CD4-positive, alpha-beta T cell (primary cell): ENCODE measurements at regions not wholly inside any gene's neighbourhood (a gene's known extent, or its start where the extent isn't known, plus 50 kb on each side); places are given as distances from the start of the nearest gene placed in this dataset.

Experiments
- ATAC-seq: fragments of 200-7000 bp; cut with Tn5 transposase; one replicate; pipeline ENCODE4 v1.10.0; 2022; ENCODE audit warnings: mild to moderate bottlenecking; ENCODE audit not compliant: poor library complexity
- CTCF ChIA-PET: fragments of 350-600 bp; sonication (Branson Sonifier 250); formaldehyde crosslinking; loops from one replicate; lab custom pipeline; 2021; ENCODE audit warnings: antibody characterized with exemption, inconsistent platforms; lab: Charles Lee
- POLR2A ChIA-PET: fragments of 350-600 bp; sonication (Branson Sonifier 250); formaldehyde crosslinking; loops from one replicate; lab custom pipeline; 2021; ENCODE audit warnings: antibody characterized with exemption, inconsistent platforms; lab: Charles Lee
- DNase-seq, 14 experiments: peaks; one replicate each; pipeline ENCODE4 v3.0.0-alpha.2; 2013 to 2020; ENCODE audit warnings: mixed read lengths in 2 of 14
- H3K27ac ChIP-seq, 2 donors: one replicate each; pipeline versions ENCODE4 v1.5.1 to v1.7.0; 2013; ENCODE audit warnings: low read length in 2 of 2, low read depth in 1 of 2, mild to moderate bottlenecking in 1 of 2
- H3K27me3 ChIP-seq, 2 experiments: 1 replicate in 1 of 2; 2 replicates in 1 of 2; pipeline versions ENCODE4 v1.6.1 to v1.7.0; 2013; ENCODE audit warnings: low read length in 2 of 2, control low read depth in 1 of 2, mild to moderate bottlenecking in 1 of 2, moderate library complexity in 1 of 2; ENCODE audit not compliant: insufficient read depth in 2 of 2, control insufficient read depth in 1 of 2
- H3K36me3 ChIP-seq: one replicate; pipeline ENCODE4 v1.6.1; 2013; ENCODE audit warnings: low read length, control low read depth; ENCODE audit not compliant: insufficient read depth
- H3K4me1 ChIP-seq: one replicate; pipeline ENCODE4 v1.6.1; 2013; ENCODE audit warnings: low read length, control low read depth; ENCODE audit not compliant: insufficient read depth
- H3K4me3 ChIP-seq: one replicate; pipeline ENCODE4 v1.5.1; 2013; ENCODE audit warnings: mild to moderate bottlenecking, low read length, moderate library complexity
- H3K9me3 ChIP-seq, 2 experiments: 1 replicate in 1 of 2; 2 replicates in 1 of 2; pipeline versions ENCODE4 v1.6.1 to v1.7.0; 2013; ENCODE audit warnings: low read length in 2 of 2, mild to moderate bottlenecking in 2 of 2, control low read depth in 1 of 2, moderate library complexity in 1 of 2; ENCODE audit not compliant: control insufficient read depth in 1 of 2, insufficient read depth in 1 of 2
- H3K27ac Mint-ChIP-seq: one replicate; pipeline ENCODE4 v1.8.0; 2020; ENCODE audit warnings: mixed read lengths
- H3K27me3 Mint-ChIP-seq: one replicate; pipeline ENCODE4 v1.8.0; 2021; ENCODE audit warnings: mixed read lengths
- H3K36me3 Mint-ChIP-seq: one replicate; pipeline ENCODE4 v1.8.0; 2021; ENCODE audit warnings: low read depth, mixed read lengths
- H3K4me1 Mint-ChIP-seq: one replicate; pipeline ENCODE4 v1.8.0; 2021; ENCODE audit warnings: low read depth, mixed read lengths
- H3K4me3 Mint-ChIP-seq: one replicate; pipeline ENCODE4 v1.8.0; 2020; ENCODE audit warnings: mild to moderate bottlenecking, mixed read lengths
- H3K9me3 Mint-ChIP-seq: one replicate; pipeline ENCODE4 v1.8.0; 2020; ENCODE audit warnings: mixed read lengths
- CTCF ChIP-seq: fragments of 200-600 bp; IDR thresholded peaks from one replicate; pipeline ENCODE4 v1.8.0; 2022; ENCODE audit warnings: antibody characterized with exemption, mild to moderate bottlenecking
- intact Hi-C, 2 experiments: fragments of 100-400 bp; cut with DNase I in 1 of 2; cut with micrococcal nuclease in 1 of 2; formaldehyde crosslinking; loops; one replicate each; pipeline versions ENCODE4 v1.15.1 to v1.9.0; 2023 to 2025; cut with DNase I, micrococcal nuclease

- TF ChIP-seq CTCF = no peak
- intact Hi-C loops = no loop called here
- no peaks in the 10 kb centered on the region for H3K4me1 Mint-ChIP-seq
Measured at GRCh38 chr16:79388396-79388795, 212.1 kb downstream of the MAF start.

GRCh38 chr16:79386299-79386698, 214.2 kb downstream of the MAF start:
- Mint-ChIP-seq H3K36me3 (no peaks in the 10 kb centered on the region), H3K27ac (no peak overlapping the region), H3K4me3 (no peak overlapping the region), H3K27me3 (no peaks in the 10 kb centered on the region), H3K9me3 (no peaks in the 10 kb centered on the region), H3K4me1 (peaks cover 11% of the 10 kb centered on the region)
- Histone ChIP-seq H3K27ac (no peak overlapping the region), H3K36me3 (no peaks in the 10 kb centered on the region), H3K27me3 (no peaks in the 10 kb centered on the region), H3K9me3 (no peaks in the 10 kb centered on the region), H3K4me1 (peaks cover 14% of the 10 kb centered on the region), H3K4me3 (no peak overlapping the region)
- POLR2A ChIA-PET = no interaction called here
- CTCF ChIA-PET = no interaction called here
- intact Hi-C loops = no loop called here
- no peak for DNase-seq
- no peak for ATAC-seq
- no peak for TF ChIP-seq CTCF

More at GRCh38 chr16:79388396-79388795, 212.1 kb downstream of the MAF start:
- CTCF ChIA-PET = no interaction called here
- Histone ChIP-seq H3K27me3 (no peaks in the 10 kb centered on the region), H3K4me1 (peaks cover 8% of the 10 kb centered on the region), H3K9me3 (no peaks in the 10 kb centered on the region), H3K27ac (no peak overlapping the region), H3K4me3 (no peak overlapping the region), H3K36me3 (no peaks in the 10 kb centered on the region)
- DNase-seq (no peak), ATAC-seq (no peak)
- Mint-ChIP-seq H3K9me3 (no peaks in the 10 kb centered on the region), H3K27ac (no peak overlapping the region), H3K4me3 (no peak overlapping the region), H3K36me3 (no peaks in the 10 kb centered on the region), H3K27me3 (no peaks in the 10 kb centered on the region)
- POLR2A ChIA-PET = no interaction called here

- DNase-seq (peak in 3 of 14 experiments; percentile 24 to 67 (median 26)), ATAC-seq (peak; percentile 37)
- Histone ChIP-seq H3K4me1 (peaks cover 23% of the 10 kb centered on the region), H3K4me3 (peak overlapping the region; percentile 9), H3K27ac (peak overlapping the region in 1 of 2 donors; percentile 12), H3K27me3 (no peaks in the 10 kb centered on the region), H3K36me3 (no peaks in the 10 kb centered on the region), H3K9me3 (no peaks in the 10 kb centered on the region)
- TF ChIP-seq CTCF = no peak
- POLR2A ChIA-PET = interaction anchor here (0.8 kb wide), 1 partner anchor 103 kb away, joined by 3 read pairs; no protein-coding TSS in a partner anchor
- peak overlapping the region; percentile 78 for H3K4me3 Mint-ChIP-seq
- peak overlapping the region; percentile 12 for H3K27ac Mint-ChIP-seq
- H3K27me3 Mint-ChIP-seq = no peaks in the 10 kb centered on the region
- H3K9me3 Mint-ChIP-seq = no peaks in the 10 kb centered on the region
- H3K4me1 Mint-ChIP-seq = peaks cover 28% of the 10 kb centered on the region
- intact Hi-C loops = no loop called here
- CTCF ChIA-PET = interaction anchor here (2.7 kb wide), 1 partner anchor 9 kb away, joined by 7 read pairs; no protein-coding TSS in a partner anchor
- H3K36me3 Mint-ChIP-seq = no peaks in the 10 kb centered on the region
Measured at GRCh38 chr16:79381603-79382042, 218.9 kb downstream of the MAF start.
